Ishikawa (cell line): ENCODE measurements at regions not wholly inside any gene's neighbourhood (a gene's known extent, or its start where the extent isn't known, plus 50 kb on each side); places are given as distances from the start of the nearest gene placed in this dataset.

Source experiments
- CEBPB ChIP-seq: IDR thresholded peaks from 2 replicates; pipeline ENCODE4 v1.6.1; 2012
- CREB1 ChIP-seq: IDR thresholded peaks from 2 replicates; pipeline ENCODE4 v1.6.1; 2012; ENCODE audit warnings: low read depth
- EGR1 ChIP-seq: IDR thresholded peaks from 2 replicates; pipeline ENCODE4 v1.6.1; 2012
- EP300 ChIP-seq: IDR thresholded peaks from 2 replicates; pipeline ENCODE4 v1.6.1; 2012; ENCODE audit warnings: borderline replicate concordance
- FOXM1 ChIP-seq: IDR thresholded peaks from 2 replicates; pipeline ENCODE4 v1.6.1; 2012; ENCODE audit warnings: low read depth, borderline replicate concordance
- NFIC ChIP-seq: IDR thresholded peaks from 2 replicates; pipeline ENCODE4 v1.6.1; 2012
- RAD21 ChIP-seq: IDR thresholded peaks from 2 replicates; pipeline ENCODE4 v1.6.1; 2012; ENCODE audit warnings: low read depth
- TAF1 ChIP-seq: IDR thresholded peaks from 2 replicates; pipeline ENCODE4 v1.6.1; 2012; ENCODE audit warnings: low read depth, mild to moderate bottlenecking
- TCF12 ChIP-seq: IDR thresholded peaks from 2 replicates; pipeline ENCODE4 v1.6.1; 2012; ENCODE audit warnings: low read depth
- TEAD4 ChIP-seq: IDR thresholded peaks from 2 replicates; pipeline ENCODE4 v1.6.1; 2012
- YY1 ChIP-seq: IDR thresholded peaks from 2 replicates; pipeline ENCODE4 v1.6.1; 2012; ENCODE audit warnings: low read depth
- ZBTB7A ChIP-seq: IDR thresholded peaks from 2 replicates; pipeline ENCODE4 v1.6.1; 2012; ENCODE audit warnings: low read depth
- TF ChIP-seq, protein P1 (sequence below): IDR thresholded peaks from 2 replicates; pipeline ENCODE4 v1.6.1; 2012
- TF ChIP-seq, protein P2 (sequence below): IDR thresholded peaks from 2 replicates; pipeline ENCODE4 v1.6.1; 2012
- TF ChIP-seq, protein P3 (sequence below): IDR thresholded peaks from 2 replicates; pipeline ENCODE4 v1.6.1; 2012; ENCODE audit warnings: low read depth, mild to moderate bottlenecking

DNA sequence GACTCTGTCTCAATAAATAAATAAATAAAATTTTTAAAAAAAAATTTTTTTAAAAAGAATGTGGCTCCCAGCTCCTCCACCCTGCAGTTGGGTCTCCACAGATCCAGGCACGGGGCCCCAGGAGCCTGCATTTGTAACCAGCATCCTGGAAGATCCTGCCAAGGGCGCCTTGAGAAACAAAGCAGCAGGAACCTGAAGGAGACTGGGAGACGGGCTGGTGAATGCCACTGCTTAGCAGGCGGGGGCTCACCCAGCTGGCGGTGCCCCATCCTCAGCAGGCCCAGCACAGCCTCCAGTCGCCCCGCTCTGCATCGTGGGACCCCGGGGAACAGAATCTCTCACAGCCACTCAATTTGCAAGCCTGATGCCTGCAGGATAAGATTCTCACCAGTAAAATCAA is 187.5 kb upstream of the SALL3 start:
- TF ChIP-seq TAF1 (no peak), CEBPB (no peak), RAD21 (no peak), EP300 (no peak), EGR1 (no peak), YY1 (no peak), NFIC (no peak), TEAD4 (no peak)
- TF ChIP-seq, protein P1, sequence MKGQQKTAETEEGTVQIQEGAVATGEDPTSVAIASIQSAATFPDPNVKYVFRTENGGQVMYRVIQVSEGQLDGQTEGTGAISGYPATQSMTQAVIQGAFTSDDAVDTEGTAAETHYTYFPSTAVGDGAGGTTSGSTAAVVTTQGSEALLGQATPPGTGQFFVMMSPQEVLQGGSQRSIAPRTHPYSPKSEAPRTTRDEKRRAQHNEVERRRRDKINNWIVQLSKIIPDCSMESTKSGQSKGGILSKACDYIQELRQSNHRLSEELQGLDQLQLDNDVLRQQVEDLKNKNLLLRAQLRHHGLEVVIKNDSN: no peak

DNA sequence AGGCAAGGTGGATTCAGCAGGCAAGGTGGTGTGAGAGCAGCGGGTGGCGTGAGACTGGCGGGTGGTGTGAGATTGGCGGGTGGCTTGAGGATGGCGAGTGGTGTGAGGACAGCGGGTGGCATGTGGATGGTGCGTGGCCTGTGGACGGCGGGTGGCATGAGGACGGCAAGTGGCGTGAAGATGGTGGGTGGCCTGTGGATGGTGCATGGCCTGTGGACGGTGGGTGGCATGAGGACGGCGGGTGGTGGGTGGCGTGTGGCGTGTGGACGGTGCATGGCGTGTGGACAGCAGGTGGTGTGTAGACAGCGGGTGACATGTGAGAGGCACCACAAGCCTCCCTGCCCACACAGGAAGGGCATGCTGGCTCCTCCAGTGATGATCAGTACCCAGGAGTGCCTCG is 186.9 kb upstream of the SALL3 start:
- TF ChIP-seq EP300 (no peak), YY1 (no peak), ZBTB7A (no peak), EGR1 (no peak), NFIC (no peak), CREB1 (no peak), TCF12 (no peak), FOXM1 (no peak), RAD21 (no peak), CEBPB (no peak), TAF1 (no peak), TEAD4 (no peak)
- TF ChIP-seq, protein P1: no peak
- TF ChIP-seq, protein P2, sequence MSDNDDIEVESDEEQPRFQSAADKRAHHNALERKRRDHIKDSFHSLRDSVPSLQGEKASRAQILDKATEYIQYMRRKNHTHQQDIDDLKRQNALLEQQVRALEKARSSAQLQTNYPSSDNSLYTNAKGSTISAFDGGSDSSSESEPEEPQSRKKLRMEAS: no peak
- TF ChIP-seq, protein P3, sequence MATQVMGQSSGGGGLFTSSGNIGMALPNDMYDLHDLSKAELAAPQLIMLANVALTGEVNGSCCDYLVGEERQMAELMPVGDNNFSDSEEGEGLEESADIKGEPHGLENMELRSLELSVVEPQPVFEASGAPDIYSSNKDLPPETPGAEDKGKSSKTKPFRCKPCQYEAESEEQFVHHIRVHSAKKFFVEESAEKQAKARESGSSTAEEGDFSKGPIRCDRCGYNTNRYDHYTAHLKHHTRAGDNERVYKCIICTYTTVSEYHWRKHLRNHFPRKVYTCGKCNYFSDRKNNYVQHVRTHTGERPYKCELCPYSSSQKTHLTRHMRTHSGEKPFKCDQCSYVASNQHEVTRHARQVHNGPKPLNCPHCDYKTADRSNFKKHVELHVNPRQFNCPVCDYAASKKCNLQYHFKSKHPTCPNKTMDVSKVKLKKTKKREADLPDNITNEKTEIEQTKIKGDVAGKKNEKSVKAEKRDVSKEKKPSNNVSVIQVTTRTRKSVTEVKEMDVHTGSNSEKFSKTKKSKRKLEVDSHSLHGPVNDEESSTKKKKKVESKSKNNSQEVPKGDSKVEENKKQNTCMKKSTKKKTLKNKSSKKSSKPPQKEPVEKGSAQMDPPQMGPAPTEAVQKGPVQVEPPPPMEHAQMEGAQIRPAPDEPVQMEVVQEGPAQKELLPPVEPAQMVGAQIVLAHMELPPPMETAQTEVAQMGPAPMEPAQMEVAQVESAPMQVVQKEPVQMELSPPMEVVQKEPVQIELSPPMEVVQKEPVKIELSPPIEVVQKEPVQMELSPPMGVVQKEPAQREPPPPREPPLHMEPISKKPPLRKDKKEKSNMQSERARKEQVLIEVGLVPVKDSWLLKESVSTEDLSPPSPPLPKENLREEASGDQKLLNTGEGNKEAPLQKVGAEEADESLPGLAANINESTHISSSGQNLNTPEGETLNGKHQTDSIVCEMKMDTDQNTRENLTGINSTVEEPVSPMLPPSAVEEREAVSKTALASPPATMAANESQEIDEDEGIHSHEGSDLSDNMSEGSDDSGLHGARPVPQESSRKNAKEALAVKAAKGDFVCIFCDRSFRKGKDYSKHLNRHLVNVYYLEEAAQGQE: no peak

DNA sequence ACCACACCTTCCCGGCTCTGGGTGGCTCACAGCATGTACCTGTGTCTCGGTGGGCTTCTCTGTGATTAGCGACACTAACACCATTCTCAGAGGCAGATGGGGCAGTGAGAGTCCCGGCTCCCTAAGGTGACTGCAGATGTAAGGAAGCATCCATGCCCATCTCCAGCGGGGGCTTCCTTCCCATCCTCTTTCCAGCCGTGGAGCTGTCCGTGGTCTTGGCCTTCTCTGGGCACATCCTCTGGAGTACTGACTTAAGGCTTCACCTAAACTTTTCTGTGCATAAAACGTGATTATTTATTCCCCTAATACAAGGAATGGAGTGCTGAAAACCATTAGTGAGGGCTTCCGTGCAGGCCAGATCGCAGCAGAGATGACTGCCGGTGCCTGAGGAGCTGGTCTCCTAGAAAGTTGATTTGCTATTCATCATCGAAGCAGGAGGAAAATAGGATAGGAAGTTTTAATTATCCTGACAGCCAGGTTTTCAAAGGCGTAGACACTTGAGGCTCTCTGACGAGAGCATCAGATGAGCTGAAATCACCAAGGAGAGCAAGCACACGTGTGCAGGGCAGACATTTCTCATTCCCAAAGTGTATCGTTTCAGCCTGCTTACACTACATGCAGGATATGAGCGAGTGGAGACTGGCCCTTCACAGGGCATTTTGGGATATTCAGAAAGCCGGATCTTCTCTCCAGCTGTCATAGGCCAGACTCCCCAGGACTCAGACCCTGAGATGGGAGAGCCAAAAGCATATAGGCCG is 186.1 kb upstream of the SALL3 start:
- no peak for TF ChIP-seq TEAD4
- TF ChIP-seq, protein P2: no peak
- TF ChIP-seq EGR1: no peak
- TF ChIP-seq, protein P3: peak; percentile 58; the same call in 1 of the 2 replicates

DNA sequence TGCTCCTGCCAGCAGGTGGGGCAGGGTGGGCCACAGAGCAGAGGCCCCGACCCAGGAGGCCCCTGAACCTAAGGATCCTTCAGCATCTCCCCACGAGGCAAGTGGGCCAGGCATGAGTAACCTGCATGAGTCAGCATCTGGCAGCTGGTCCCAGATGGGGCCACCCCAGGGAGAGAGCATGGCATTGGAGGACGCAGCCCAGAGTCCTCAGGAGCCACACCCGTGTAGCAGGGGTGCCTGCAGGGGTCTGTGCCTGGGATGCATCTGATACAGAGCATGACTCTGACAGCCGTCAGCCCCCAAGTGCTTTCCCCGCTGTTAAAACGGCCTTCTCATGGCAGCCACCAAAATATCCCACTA is 185.6 kb upstream of the SALL3 start:
- no peak for TF ChIP-seq NFIC
- TF ChIP-seq CEBPB: no peak
- TF ChIP-seq, protein P1: no peak
- TF ChIP-seq, protein P2: no peak
- TF ChIP-seq ZBTB7A: no peak

DNA sequence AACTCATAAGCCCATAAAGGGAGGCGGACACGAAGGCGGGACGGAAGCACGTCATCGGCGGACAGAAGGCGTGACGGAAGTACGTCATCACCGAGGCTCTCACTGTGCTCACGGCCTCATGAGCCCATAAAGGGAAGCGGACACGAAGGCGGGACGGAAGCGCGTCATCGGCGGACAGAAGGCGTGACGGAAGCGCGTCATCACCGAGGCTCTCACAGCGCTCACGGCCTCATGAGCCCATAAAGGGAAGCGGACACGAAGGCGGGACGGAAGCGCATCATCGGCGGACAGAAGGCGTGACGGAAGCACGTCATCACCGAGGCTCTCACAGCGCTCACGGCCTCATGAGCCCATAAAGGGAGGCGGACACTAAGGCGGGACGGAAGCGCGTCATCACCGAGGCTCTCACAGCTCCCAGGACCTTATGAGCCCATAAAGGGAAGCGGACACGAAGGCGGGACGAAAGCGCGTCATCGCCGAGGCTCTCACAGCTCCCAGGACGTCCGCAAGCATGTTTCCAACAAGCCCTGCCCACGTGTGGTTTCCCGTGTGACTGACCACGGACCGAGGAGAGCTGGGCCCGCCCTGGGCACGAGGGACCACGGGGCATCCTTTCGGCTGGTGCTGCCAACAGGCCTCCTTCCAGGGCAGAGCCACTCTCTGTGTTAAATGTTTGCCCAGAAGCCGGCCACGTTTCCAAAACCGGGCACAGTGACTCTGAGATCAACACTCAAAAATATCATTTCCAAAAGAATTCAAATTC is 182.7 kb upstream of the SALL3 start:
- TF ChIP-seq TCF12: no peak
- TF ChIP-seq EP300: no peak
- TF ChIP-seq, protein P3: no peak
- no peak for TF ChIP-seq TEAD4
- TF ChIP-seq RAD21: no peak
- no peak for TF ChIP-seq EGR1
- no peak for TF ChIP-seq CREB1
- TF ChIP-seq, protein P1: no peak
- no peak for TF ChIP-seq NFIC
- no peak for TF ChIP-seq ZBTB7A
- TF ChIP-seq YY1: no peak
